Upper lobe of right lung (tissue), 1 donor: ENCODE measurements at regions not wholly inside any gene's neighbourhood (a gene's known extent, or its start where the extent isn't known, plus 50 kb on each side); places are given as distances from the start of the nearest gene placed in this dataset.
"Not testable (repeated sequence)": the region's sequence is repeated elsewhere in the genome, so short reads cannot be mapped to it uniquely, and the experiment has no call there.

Source experiments
- ATAC-seq: fragments of 200-7000 bp; cut with Tn5 transposase; one replicate; pipeline ENCODE4 v1.9.1; 2020; ENCODE audit warnings: mild to moderate bottlenecking, moderate library complexity
- DNase-seq: peaks from one replicate; pipeline ENCODE4 v3.0.0-alpha.2; 2020
- H3K27ac ChIP-seq: fragments of 200-600 bp; one replicate; pipeline ENCODE4 v1.8.0; 2022
- H3K27me3 ChIP-seq: fragments of 200-600 bp; one replicate; pipeline ENCODE4 v1.8.0; 2022; ENCODE audit warnings: mild to moderate bottlenecking
- H3K36me3 ChIP-seq: fragments of 200-600 bp; one replicate; pipeline ENCODE4 v1.8.0; 2022
- H3K4me1 ChIP-seq: fragments of 200-600 bp; one replicate; pipeline ENCODE4 v1.8.0; 2022
- H3K4me3 ChIP-seq: fragments of 200-600 bp; one replicate; pipeline ENCODE4 v1.8.0; 2022; ENCODE audit warnings: mild to moderate bottlenecking
- H3K9me3 ChIP-seq: fragments of 200-600 bp; one replicate; pipeline ENCODE4 v1.8.0; 2022
- CTCF ChIP-seq: fragments of 200-600 bp; IDR thresholded peaks from one replicate; pipeline ENCODE4 v1.8.0; 2022; ENCODE audit warnings: antibody characterized with exemption
- intact Hi-C: fragments of 100-400 bp; cut with DNase I; formaldehyde crosslinking; loops from one replicate; pipeline ENCODE4 v1.11.0; 2022
- donor health status: DM: no; HTN: yes; CAD: no; lungs with severe emphysema.

- Histone ChIP-seq H3K4me3 (no peak overlapping the region), H3K4me1 (no peaks in the 10 kb centered on the region), H3K36me3 (no peaks in the 10 kb centered on the region), H3K27ac (no peak overlapping the region), H3K9me3 (no peaks in the 10 kb centered on the region), H3K27me3 (no peaks in the 10 kb centered on the region)
- ATAC-seq (no peak), DNase-seq (no peak)
- TF ChIP-seq CTCF, result no peak
- intact Hi-C loops, result no loop called here
Measured at GRCh38 chr10:117627561-117627960, 85.0 kb downstream of the EMX2 start.

GRCh38 chr10:117629717-117630116, 87.2 kb downstream of the EMX2 start:
- ATAC-seq, H3K4me1 ChIP-seq, H3K9me3 ChIP-seq, H3K27ac ChIP-seq, H3K4me3 ChIP-seq, DNase-seq, H3K36me3 ChIP-seq, intact Hi-C loops, H3K27me3 ChIP-seq: not testable (repeated sequence)

- ATAC-seq, result peak; percentile 31
Measured at GRCh38 chr10:117631276-117632145, 89.0 kb downstream of the EMX2 start.

GRCh38 chr10:117632406-117632805, 89.9 kb downstream of the EMX2 start:
- Histone ChIP-seq H3K9me3 (no peaks in the 10 kb centered on the region), H3K4me1 (no peaks in the 10 kb centered on the region), H3K36me3 (no peaks in the 10 kb centered on the region), H3K27me3 (no peaks in the 10 kb centered on the region), H3K27ac (no peak overlapping the region), H3K4me3 (no peak overlapping the region)
- ATAC-seq, result no peak
- DNase-seq, result no peak
- no peak for TF ChIP-seq CTCF
- intact Hi-C loops, result no loop called here

More at GRCh38 chr10:117631276-117632145, 89.0 kb downstream of the EMX2 start:
- no peaks in the 10 kb centered on the region for H3K4me1 ChIP-seq
- no peak for TF ChIP-seq CTCF
- no peak overlapping the region for H3K27ac ChIP-seq
- no peak overlapping the region for H3K4me3 ChIP-seq
- DNase-seq, result no peak
- intact Hi-C loops, result no loop called here
- no peaks in the 10 kb centered on the region for H3K36me3 ChIP-seq
- no peaks in the 10 kb centered on the region for H3K27me3 ChIP-seq
- H3K9me3 ChIP-seq, result no peaks in the 10 kb centered on the region

- ATAC-seq, result no peak
- no peaks in the 10 kb centered on the region for H3K36me3 ChIP-seq
Measured at GRCh38 chr10:117635826-117636225, 93.3 kb downstream of the EMX2 start.

More at GRCh38 chr10:117635826-117636225, 93.3 kb downstream of the EMX2 start:
- intact Hi-C loops, result no loop called here
- H3K27me3 ChIP-seq, result peaks cover 5% of the 10 kb centered on the region
- no peak for DNase-seq
- no peak overlapping the region for H3K4me3 ChIP-seq
- H3K9me3 ChIP-seq, result no peaks in the 10 kb centered on the region
- H3K4me1 ChIP-seq, result no peaks in the 10 kb centered on the region
- TF ChIP-seq CTCF, result no peak
- no peak overlapping the region for H3K27ac ChIP-seq
